Loucy (cell line): ENCODE measurements at regions not wholly inside any gene's neighbourhood (a gene's known extent, or its start where the extent isn't known, plus 50 kb on each side); places are given as distances from the start of the nearest gene placed in this dataset.
A peak's percentile ranks its signal among the peaks of the same experiment; 100 is the strongest.

Experiments
- H2AFZ ChIP-seq: fragments of 200-600 bp; sonication (generic); 2 replicates; pipeline ENCODE4 v1.6.0; 2016; ENCODE audit warnings: antibody characterized with exemption, mild to moderate bottlenecking, low read length, moderate library complexity
- H3F3A ChIP-seq: fragments of 200-600 bp; 2 replicates; pipeline ENCODE4 v1.6.0; 2016; ENCODE audit warnings: antibody characterized with exemption, low read depth, mild to moderate bottlenecking
- H3K27me3 ChIP-seq: fragments of 200-600 bp; sonication (generic); 2 replicates; pipeline ENCODE4 v1.6.1; 2014; ENCODE audit warnings: low read length, mild to moderate bottlenecking; ENCODE audit not compliant: insufficient read depth, poor library complexity, severe bottlenecking
- H3K36me3 ChIP-seq: fragments of 200-600 bp; sonication (generic); 2 replicates; pipeline ENCODE4 v1.6.1; 2016; ENCODE audit warnings: low read length; ENCODE audit not compliant: insufficient read depth
- H3K4me1 ChIP-seq: fragments of 200-600 bp; sonication (generic); 2 replicates; pipeline ENCODE4 v1.5.1; 2014; ENCODE audit warnings: low read length, mild to moderate bottlenecking; ENCODE audit not compliant: insufficient read depth, poor library complexity, severe bottlenecking
- H3K4me2 ChIP-seq: fragments of 200-600 bp; sonication (generic); 2 replicates; pipeline ENCODE4 v1.6.0; 2014; ENCODE audit warnings: antibody characterized with exemption, low read length, low read depth, mild to moderate bottlenecking; ENCODE audit not compliant: poor library complexity, severe bottlenecking
- H3K4me3 ChIP-seq: fragments of 200-600 bp; sonication (generic); 2 replicates; pipeline ENCODE4 v1.5.1; 2014; ENCODE audit warnings: low read length, mild to moderate bottlenecking, mixed read lengths; ENCODE audit not compliant: poor library complexity, severe bottlenecking
- H3K79me2 ChIP-seq: fragments of 200-600 bp; sonication (generic); 2 replicates; pipeline ENCODE4 v1.6.1; 2014; ENCODE audit warnings: low read length; ENCODE audit not compliant: insufficient read depth
- H3K9ac ChIP-seq: fragments of 200-600 bp; sonication (generic); 2 replicates; pipeline ENCODE4 v1.6.0; 2014; ENCODE audit warnings: mild to moderate bottlenecking, low read depth, low read length, moderate library complexity; ENCODE audit not compliant: poor library complexity, severe bottlenecking
- H3K9me2 ChIP-seq: fragments of 200-600 bp; sonication (generic); replicated peaks from 2 replicates; pipeline ENCODE4 v1.6.1; 2016; ENCODE audit warnings: low read depth, low read length, mixed read lengths
- H3K9me3 ChIP-seq: fragments of 200-600 bp; sonication (generic); 2 replicates; pipeline ENCODE4 v1.6.1; 2014; ENCODE audit warnings: mild to moderate bottlenecking, antibody characterized with exemption, low read length, low read depth; ENCODE audit not compliant: insufficient read depth
- H4K20me1 ChIP-seq: fragments of 200-600 bp; sonication (generic); 2 replicates; pipeline ENCODE4 v1.6.0; 2014; ENCODE audit warnings: antibody characterized with exemption, low read length, mild to moderate bottlenecking; ENCODE audit not compliant: insufficient read depth, poor library complexity, severe bottlenecking
- CTCF ChIP-seq: fragments of 200-600 bp; sonication (generic); conservative IDR thresholded peaks from 2 replicates; pipeline ENCODE4 v1.5.1; 2014; ENCODE audit warnings: mild to moderate bottlenecking, antibody characterized with exemption, low read length
- EZH2phosphoT487 ChIP-seq: fragments of 200-600 bp; IDR thresholded peaks from 2 replicates; pipeline ENCODE4 v1.6.1; 2018; ENCODE audit warnings: antibody characterized with exemption, mild to moderate bottlenecking, moderate library complexity, borderline replicate concordance

- H3F3A ChIP-seq = no peaks in the 10 kb centered on the region
- no peaks in the 10 kb centered on the region for H3K79me2 ChIP-seq
- no peak for TF ChIP-seq EZH2phosphoT487
- TF ChIP-seq CTCF = no peak
Measured at GRCh38 chr14:29518335-29518734, 409.3 kb downstream of the PRKD1 start.

GRCh38 chr14:29521526-29522137, 406.0 kb downstream of the PRKD1 start:
- H3K4me2 ChIP-seq = no peak overlapping the region
- no peaks in the 10 kb centered on the region for H3K79me2 ChIP-seq
- H3K36me3 ChIP-seq = no peaks in the 10 kb centered on the region
- no peaks in the 10 kb centered on the region for H3K4me1 ChIP-seq
- no peaks in the 10 kb centered on the region for H3F3A ChIP-seq
- no peak overlapping the region for H3K9ac ChIP-seq
- H3K4me3 ChIP-seq = no peak overlapping the region
- no peaks in the 10 kb centered on the region for H3K27me3 ChIP-seq
- H3K9me2 ChIP-seq = no peaks in the 10 kb centered on the region
- H3K9me3 ChIP-seq = no peaks in the 10 kb centered on the region
- no peak overlapping the region for H2AFZ ChIP-seq
- peak; percentile 54 for TF ChIP-seq CTCF
- no peak for TF ChIP-seq EZH2phosphoT487
- peaks cover 2% of the 10 kb centered on the region for H4K20me1 ChIP-seq

More at GRCh38 chr14:29518335-29518734, 409.3 kb downstream of the PRKD1 start:
- no peaks in the 10 kb centered on the region for H3K4me1 ChIP-seq
- no peak overlapping the region for H3K9ac ChIP-seq
- H3K4me3 ChIP-seq = no peak overlapping the region
- H3K9me2 ChIP-seq = no peaks in the 10 kb centered on the region
- no peaks in the 10 kb centered on the region for H3K9me3 ChIP-seq
- H3K4me2 ChIP-seq = no peak overlapping the region
- H4K20me1 ChIP-seq = peaks cover 2% of the 10 kb centered on the region
- no peak overlapping the region for H2AFZ ChIP-seq
- H3K36me3 ChIP-seq = no peaks in the 10 kb centered on the region
- H3K27me3 ChIP-seq = no peaks in the 10 kb centered on the region
